Astrocyte (in vitro differentiated cells and primary cell): ENCODE measurements at regions not wholly inside any gene's neighbourhood (a gene's known extent, or its start where the extent isn't known, plus 50 kb on each side); places are given as distances from the start of the nearest gene placed in this dataset.

ENCODE experiments used
- EZH2 ChIP-seq: IDR thresholded peaks from 2 replicates; pipeline ENCODE4 v1.6.1; 2012; ENCODE audit warnings: mild to moderate bottlenecking, low read length, inconsistent platforms; ENCODE audit not compliant: insufficient read depth
- TF ChIP-seq, protein P1 (sequence below): IDR thresholded peaks from 2 replicates; pipeline ENCODE4 v1.5.1; 2011; ENCODE audit warnings: low read depth, mild to moderate bottlenecking, inconsistent platforms, low read length, moderate library complexity; ENCODE audit not compliant: insufficient read depth

GRCh38 chr12:27185234-27186021 lies 58.7 kb upstream of the STK38L start:
- no peak for TF ChIP-seq EZH2
- TF ChIP-seq, protein P1, sequence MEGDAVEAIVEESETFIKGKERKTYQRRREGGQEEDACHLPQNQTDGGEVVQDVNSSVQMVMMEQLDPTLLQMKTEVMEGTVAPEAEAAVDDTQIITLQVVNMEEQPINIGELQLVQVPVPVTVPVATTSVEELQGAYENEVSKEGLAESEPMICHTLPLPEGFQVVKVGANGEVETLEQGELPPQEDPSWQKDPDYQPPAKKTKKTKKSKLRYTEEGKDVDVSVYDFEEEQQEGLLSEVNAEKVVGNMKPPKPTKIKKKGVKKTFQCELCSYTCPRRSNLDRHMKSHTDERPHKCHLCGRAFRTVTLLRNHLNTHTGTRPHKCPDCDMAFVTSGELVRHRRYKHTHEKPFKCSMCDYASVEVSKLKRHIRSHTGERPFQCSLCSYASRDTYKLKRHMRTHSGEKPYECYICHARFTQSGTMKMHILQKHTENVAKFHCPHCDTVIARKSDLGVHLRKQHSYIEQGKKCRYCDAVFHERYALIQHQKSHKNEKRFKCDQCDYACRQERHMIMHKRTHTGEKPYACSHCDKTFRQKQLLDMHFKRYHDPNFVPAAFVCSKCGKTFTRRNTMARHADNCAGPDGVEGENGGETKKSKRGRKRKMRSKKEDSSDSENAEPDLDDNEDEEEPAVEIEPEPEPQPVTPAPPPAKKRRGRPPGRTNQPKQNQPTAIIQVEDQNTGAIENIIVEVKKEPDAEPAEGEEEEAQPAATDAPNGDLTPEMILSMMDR, result no peak
